Prostate gland (tissue), 2 donors: ENCODE measurements at regions not wholly inside any gene's neighbourhood (a gene's known extent, or its start where the extent isn't known, plus 50 kb on each side); places are given as distances from the start of the nearest gene placed in this dataset.

Experiments
- DNase-seq: peaks from one replicate; pipeline ENCODE4 v3.0.0-alpha.2; 2019; ENCODE audit warnings: low spot score
- H3K27ac ChIP-seq, 2 donors: fragments of 200-600 bp; sonication (generic); 2 replicates each; pipeline ENCODE4 v1.5.1; 2017 to 2019
- H3K27me3 ChIP-seq: fragments of 200-600 bp; sonication (generic); replicated peaks from 2 replicates; pipeline ENCODE4 v1.5.1; 2019; ENCODE audit not compliant: insufficient read depth
- H3K36me3 ChIP-seq, 2 donors: fragments of 200-600 bp; sonication (generic); 1 replicate in 1 of 2; 2 replicates in 1 of 2; pipeline versions ENCODE4 v1.5.1 to v1.8.1; 2017 to 2019
- H3K4me1 ChIP-seq: fragments of 200-600 bp; sonication (generic); replicated peaks from 2 replicates; pipeline ENCODE4 v1.5.1; 2019
- H3K4me3 ChIP-seq, 2 donors: fragments of 200-600 bp; sonication (generic); 2 replicates each; pipeline ENCODE4 v1.5.1; 2017 to 2019
- H3K9me3 ChIP-seq: fragments of 200-600 bp; sonication (generic); 2 replicates; pipeline ENCODE4 v1.5.1; 2017
- CTCF ChIP-seq, 4 experiments: fragments of 200-600 bp in 2 of 4; fragments of 450-650 bp in 2 of 4; sonication (generic) in 2 of 4; IDR thresholded peaks; 1 replicate in 3 of 4; 2 replicates in 1 of 4; pipeline ENCODE4 v1.5.1; 2016 to 2019; ENCODE audit warnings: antibody characterized with exemption in 4 of 4, mild to moderate bottlenecking in 2 of 4, moderate library complexity in 2 of 4
- POLR2A ChIP-seq: fragments of 450-650 bp; IDR thresholded peaks from one replicate; pipeline ENCODE4 v1.6.1; 2016; ENCODE audit warnings: antibody characterized with exemption, mild to moderate bottlenecking
- POLR2AphosphoS5 ChIP-seq: sonication (generic); formaldehyde crosslinking; IDR thresholded peaks from one replicate; pipeline ENCODE4 v1.6.1; 2017; ENCODE audit warnings: antibody characterized with exemption
- WGBS: methylation state at CpG from one replicate; pipeline ENCODE4 v1.1.5; 2018; 5-methylcytosine and 5-hydroxymethylcytosine counted together
- intact Hi-C: fragments of 100-400 bp; cut with DNase I; formaldehyde crosslinking; loops from one replicate; pipeline ENCODE4 v1.14.2; 2022

DNA sequence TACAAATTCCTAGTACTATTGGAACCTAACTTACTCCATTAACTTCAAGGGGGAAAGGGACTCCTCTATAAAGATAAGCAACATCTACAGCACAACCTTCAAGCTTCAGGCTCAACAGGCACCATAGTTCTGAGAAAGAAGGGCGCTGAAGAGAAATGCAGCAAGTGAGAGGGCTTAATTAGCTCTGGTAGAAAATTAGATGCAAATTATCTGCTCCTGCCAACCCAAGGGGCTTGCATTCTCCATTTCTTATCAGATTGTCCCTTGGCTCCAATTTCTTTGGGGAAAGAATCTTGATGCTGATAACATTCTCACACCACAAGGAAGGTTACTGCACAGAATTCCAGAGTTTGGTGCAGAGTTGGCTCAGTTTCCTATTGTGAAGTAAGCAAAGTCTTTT lies 214.6 kb downstream of the GABRG2 start:
- Histone ChIP-seq H3K27me3 (no peaks in the 10 kb centered on the region), H3K4me1 (no peaks in the 10 kb centered on the region), H3K36me3 (no peaks in the 10 kb centered on the region), H3K9me3 (no peaks in the 10 kb centered on the region), H3K27ac (no peak overlapping the region), H3K4me3 (no peak overlapping the region)
- no peak for DNase-seq
- intact Hi-C loops, result no loop called here
- WGBS, result 100% methylated on average over 1 of the region's 1 CpG
- TF ChIP-seq POLR2A (no peak), POLR2AphosphoS5 (no peak), CTCF (IDR thresholded peaks at IDR 0.05) (no peak)

DNA sequence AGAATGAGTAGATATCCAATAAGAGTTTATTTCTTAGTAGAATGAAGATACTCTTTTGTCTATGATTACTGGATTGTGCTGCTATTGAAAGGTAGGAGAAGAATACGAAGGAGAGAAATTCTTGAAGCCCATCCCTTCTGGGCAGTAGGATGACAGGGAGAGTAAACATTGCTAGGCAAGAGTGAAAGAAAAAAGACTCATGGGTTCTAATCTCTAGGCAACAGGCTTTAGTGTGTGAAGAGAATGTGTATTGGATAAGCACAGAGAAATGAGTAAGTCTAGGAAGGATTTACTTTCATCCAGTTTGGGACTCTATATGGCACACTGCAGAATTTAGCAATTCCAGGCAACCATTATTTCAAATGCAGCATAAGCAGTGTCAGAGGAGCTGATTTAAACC lies 216.0 kb downstream of the GABRG2 start:
- H3K4me1 ChIP-seq, result no peaks in the 10 kb centered on the region
- intact Hi-C loops, result no loop called here
- 71% methylated on average over 1 of the region's 1 CpG for WGBS
- DNase-seq, result no peak
- H3K4me3 ChIP-seq, result no peak overlapping the region
- no peak overlapping the region for H3K27ac ChIP-seq
- no peaks in the 10 kb centered on the region for H3K9me3 ChIP-seq
- TF ChIP-seq POLR2A (no peak), CTCF (IDR thresholded peaks at IDR 0.05) (no peak), POLR2AphosphoS5 (no peak)
- H3K27me3 ChIP-seq, result no peaks in the 10 kb centered on the region
- H3K36me3 ChIP-seq, result no peaks in the 10 kb centered on the region

GRCh38 chr5:162288647-162289296 lies 221.2 kb downstream of the GABRG2 start:
- WGBS, result 20% methylated on average over 4 of the region's 4 CpGs
- Histone ChIP-seq H3K4me1 (no peaks in the 10 kb centered on the region), H3K9me3 (no peaks in the 10 kb centered on the region), H3K27me3 (no peaks in the 10 kb centered on the region), H3K27ac (no peak overlapping the region), H3K36me3 (no peaks in the 10 kb centered on the region), H3K4me3 (no peak overlapping the region)
- no peak for TF ChIP-seq CTCF (IDR thresholded peaks at IDR 0.05)
- TF ChIP-seq POLR2AphosphoS5, result no peak
- TF ChIP-seq POLR2A, result no peak
- no peak for DNase-seq
- intact Hi-C loops, result no loop called here

- no peak for TF ChIP-seq CTCF (IDR thresholded peaks at IDR 0.05)
- no peak for TF ChIP-seq POLR2A
- no peak for TF ChIP-seq POLR2AphosphoS5
- intact Hi-C loops, result no loop called here
- H3K36me3 ChIP-seq, result no peaks in the 10 kb centered on the region
- 40% methylated on average over 2 of the region's 2 CpGs for WGBS
- no peaks in the 10 kb centered on the region for H3K9me3 ChIP-seq
- H3K4me3 ChIP-seq, result no peak overlapping the region
- no peak overlapping the region for H3K27ac ChIP-seq
- H3K4me1 ChIP-seq, result no peaks in the 10 kb centered on the region
- no peak for DNase-seq
- no peaks in the 10 kb centered on the region for H3K27me3 ChIP-seq
These were observed 221.9 kb downstream of the GABRG2 start for GRCh38 chr5:162289489-162289888.

- intact Hi-C loops, result no loop called here
- WGBS, result 86% methylated on average over 2 of the region's 2 CpGs
- DNase-seq, result no peak
- no peak overlapping the region for H3K4me3 ChIP-seq
- H3K9me3 ChIP-seq, result no peaks in the 10 kb centered on the region
- no peak for TF ChIP-seq CTCF (IDR thresholded peaks at IDR 0.05)
- no peak for TF ChIP-seq POLR2AphosphoS5
- TF ChIP-seq POLR2A, result no peak
- H3K4me1 ChIP-seq, result no peaks in the 10 kb centered on the region
- H3K27me3 ChIP-seq, result no peaks in the 10 kb centered on the region
- H3K27ac ChIP-seq, result no peak overlapping the region
- H3K36me3 ChIP-seq, result no peaks in the 10 kb centered on the region
These were observed 232.2 kb downstream of the GABRG2 start for GRCh38 chr5:162299793-162300192.
